Endothelial cell of umbilical vein (primary cell): ENCODE measurements at regions not wholly inside any gene's neighbourhood (a gene's known extent, or its start where the extent isn't known, plus 50 kb on each side); places are given as distances from the start of the nearest gene placed in this dataset.

ENCODE experiments used
- BruUV-seq: library from RNA; stranded (reverse); fragments of 400-500 nt; replicated peaks from 2 replicates; lab custom pipeline; 2021; lab: Mats Ljungman, UMichigan
- CTCF ChIA-PET: fragments of 300-600, 350-600 bp; sonication (Branson Sonifier 250); formaldehyde crosslinking; loops from one replicate; lab custom pipeline; 2021; ENCODE audit warnings: antibody characterized with exemption, inconsistent platforms; lab: Charles Lee
- POLR2A ChIA-PET: fragments of 300-600, 350-600 bp; sonication (Branson Sonifier 250); formaldehyde crosslinking; loops from one replicate; lab custom pipeline; 2021; ENCODE audit warnings: antibody characterized with exemption, inconsistent platforms; lab: Charles Lee
- DNase-seq: peaks from one replicate; pipeline ENCODE4 v3.0.0-alpha.2; 2011; ENCODE audit warnings: low read depth, low spot score
- FAIRE-seq: peaks from 2 replicates; lab custom pipeline; 2011; peaks lifted over from hg19 to GRCh38; lab: Jason Lieb, UNC
- H2AFZ ChIP-seq: 2 replicates; pipeline ENCODE4 v1.6.0; 2012; ENCODE audit warnings: low read depth, low read length, control low read depth, inconsistent platforms
- H3K27ac ChIP-seq: 2 replicates; pipeline ENCODE4 v1.5.1; 2011; ENCODE audit warnings: low read depth, mild to moderate bottlenecking, control low read depth, low read length, moderate library complexity; ENCODE audit not compliant: insufficient read depth
- H3K27me3 ChIP-seq, 2 experiments: 2 replicates each; pipeline versions ENCODE4 v1.6.0 to v1.6.1; 2011; ENCODE audit warnings: low read length in 2 of 2, mixed read lengths in 1 of 2; ENCODE audit not compliant: control insufficient read depth in 2 of 2, insufficient read depth in 2 of 2
- H3K36me3 ChIP-seq, 2 experiments: 2 replicates in 1 of 2; 3 replicates in 1 of 2; pipeline ENCODE4 v1.5.1; 2011; ENCODE audit warnings: low read length in 2 of 2, mild to moderate bottlenecking in 1 of 2, moderate library complexity in 1 of 2; ENCODE audit not compliant: control insufficient read depth in 2 of 2, insufficient read depth in 2 of 2; ENCODE audit errors: extremely low read depth in 1 of 2
- H3K4me1 ChIP-seq: 3 replicates; pipeline ENCODE4 v1.5.1; 2011; ENCODE audit warnings: mild to moderate bottlenecking, low read length; ENCODE audit not compliant: control insufficient read depth, insufficient read depth; ENCODE audit errors: extremely low read depth
- H3K4me2 ChIP-seq: 2 replicates; pipeline ENCODE4 v1.6.1; 2011; ENCODE audit warnings: low read length, control low read depth, mixed read lengths; ENCODE audit not compliant: insufficient read depth
- H3K4me3 ChIP-seq, 3 experiments: fragments of 200-600 bp in 1 of 3; sonication (generic), shearing (Covaris generic) in 1 of 3; replicated peaks in 1 of 3; 2 replicates each; pipeline ENCODE4 v1.5.1; 2011 to 2016; ENCODE audit warnings: control low read depth in 3 of 3, low read length in 3 of 3, mild to moderate bottlenecking in 2 of 3, inconsistent platforms in 1 of 3, low read depth in 1 of 3, moderate library complexity in 1 of 3; ENCODE audit not compliant: insufficient read depth in 1 of 3
- H3K79me2 ChIP-seq: 2 replicates; pipeline ENCODE4 v1.6.0; 2012; ENCODE audit warnings: low read length, inconsistent platforms; ENCODE audit not compliant: control insufficient read depth, insufficient read depth
- H3K9ac ChIP-seq: replicated peaks from 2 replicates; pipeline ENCODE3; 2011; ENCODE audit warnings: low read length, control low read depth; ENCODE audit not compliant: insufficient read depth; ENCODE audit errors: extremely low read depth
- H3K9me1 ChIP-seq: replicated peaks from 3 replicates; pipeline ENCODE4 v1.6.0; 2011; ENCODE audit warnings: mild to moderate bottlenecking, low read length; ENCODE audit not compliant: control insufficient read depth, insufficient read depth; ENCODE audit errors: extremely low read depth
- H3K9me3 ChIP-seq: replicated peaks from 2 replicates; pipeline ENCODE4 v1.5.1; 2012; ENCODE audit warnings: low read length, inconsistent platforms; ENCODE audit not compliant: control insufficient read depth, insufficient read depth
- H4K20me1 ChIP-seq: replicated peaks from 2 replicates; pipeline ENCODE3; 2011; ENCODE audit warnings: mild to moderate bottlenecking, low read length; ENCODE audit not compliant: control insufficient read depth, insufficient read depth; ENCODE audit errors: extremely low read depth
- CTCF ChIP-seq, 2 donors: IDR thresholded peaks; 1 replicate in 1 of 2; 2 replicates in 1 of 2; pipeline ENCODE4 v1.5.1; 2011; ENCODE audit warnings: low read length in 2 of 2, mild to moderate bottlenecking in 2 of 2, moderate library complexity in 2 of 2, control low read depth in 1 of 2, inconsistent platforms in 1 of 2, low read depth in 1 of 2; ENCODE audit not compliant: insufficient read depth in 1 of 2; ENCODE audit errors: extremely low read depth in 1 of 2
- EZH2 ChIP-seq: IDR thresholded peaks from 2 replicates; pipeline ENCODE4 v1.6.1; 2012; ENCODE audit warnings: borderline replicate concordance, low read depth, mild to moderate bottlenecking, moderate library complexity, low read length, inconsistent platforms; ENCODE audit not compliant: severe bottlenecking
- FOS ChIP-seq: IDR thresholded peaks from 2 replicates; pipeline ENCODE4 v1.6.1; 2011; ENCODE audit warnings: mild to moderate bottlenecking, low read length, moderate library complexity, borderline replicate concordance; ENCODE audit not compliant: insufficient read depth
- GATA2 ChIP-seq: IDR thresholded peaks from 2 replicates; pipeline ENCODE4 v1.7.0; 2011; ENCODE audit warnings: low read depth, mild to moderate bottlenecking, moderate library complexity, mixed read lengths, low read length; ENCODE audit not compliant: insufficient read length, insufficient read depth
- MAX ChIP-seq: IDR thresholded peaks from 2 replicates; pipeline ENCODE4 v1.6.1; 2011; ENCODE audit not compliant: insufficient read depth, insufficient read length
- MYC ChIP-seq: IDR thresholded peaks from one replicate; pipeline ENCODE4 v1.6.1; 2011; ENCODE audit warnings: mild to moderate bottlenecking, low read depth, low read length
- POLR2AphosphoS5 ChIP-seq: IDR thresholded peaks from 2 replicates; pipeline ENCODE4 v1.6.1; 2012; ENCODE audit warnings: low read depth, mild to moderate bottlenecking, control low read depth, low read length, moderate library complexity; ENCODE audit not compliant: insufficient read depth
- dilution Hi-C: fragments of 300-500 bp; cut with MboI; formaldehyde crosslinking; loops from one replicate; pipeline ENCODE4 v1.15.0; 2019; ENCODE audit warnings: low sequenced_read_pairs; ENCODE audit not compliant: extremely low pct_ligation_motif_present
- intact Hi-C: fragments of 100-400 bp; cut with micrococcal nuclease; formaldehyde crosslinking; loops from one replicate; pipeline ENCODE4 v1.10.0; 2022

GRCh38 chr16:73614131-73614530, 566.2 kb upstream of the ZFHX3 start:
- Histone ChIP-seq H3K27me3 (no peaks in the 10 kb centered on the region), H3K9me3 (no peaks in the 10 kb centered on the region), H3K4me3 (no peak overlapping the region), H3K27ac (no peak overlapping the region), H3K9ac (no peak overlapping the region), H3K79me2 (no peaks in the 10 kb centered on the region), H3K9me1 (no peaks in the 10 kb centered on the region), H4K20me1 (no peaks in the 10 kb centered on the region), H3K4me2 (no peak overlapping the region), H2AFZ (no peak overlapping the region), H3K4me1 (no peaks in the 10 kb centered on the region), H3K36me3 (no peaks in the 10 kb centered on the region)
- ChIA-PET CTCF (no interaction called here), POLR2A (no interaction called here)
- DNase-seq (no peak), FAIRE-seq (no peak)
- dilution Hi-C loops = no loop called here
- no peak for TF ChIP-seq POLR2AphosphoS5
- TF ChIP-seq MAX = no peak
- no TSS peak for BruUV-seq
- intact Hi-C loops = no loop called here

GRCh38 chr16:73610605-73611156, 562.8 kb upstream of the ZFHX3 start:
- CTCF ChIA-PET = no interaction called here

More at GRCh38 chr16:73610605-73611156, 562.8 kb upstream of the ZFHX3 start:
- no peak overlapping the region for H3K4me2 ChIP-seq
- H4K20me1 ChIP-seq = no peaks in the 10 kb centered on the region
- H3K9ac ChIP-seq = no peak overlapping the region
- no peak for DNase-seq
- H3K4me3 ChIP-seq = no peak overlapping the region
- POLR2A ChIA-PET = no interaction called here
- no peaks in the 10 kb centered on the region for H3K79me2 ChIP-seq
- H3K27me3 ChIP-seq = no peaks in the 10 kb centered on the region
- no peaks in the 10 kb centered on the region for H3K36me3 ChIP-seq
- no peaks in the 10 kb centered on the region for H3K9me1 ChIP-seq
- BruUV-seq = no TSS peak
- FAIRE-seq = no peak
- no peaks in the 10 kb centered on the region for H3K4me1 ChIP-seq
- H3K27ac ChIP-seq = no peak overlapping the region
- H2AFZ ChIP-seq = no peak overlapping the region
- intact Hi-C loops = no loop called here
- dilution Hi-C loops = no loop called here
- TF ChIP-seq CTCF (IDR thresholded peaks at IDR 0.05; ENCODE audit: extremely low read depth in 1 of 2, insufficient read depth in 1 of 2, low read depth in 1 of 2, low read length in 2 of 2) = no peak
- TF ChIP-seq MAX = no peak
- TF ChIP-seq EZH2 = no peak
- TF ChIP-seq FOS = no peak
- no peak for TF ChIP-seq GATA2
- no peak for TF ChIP-seq MYC
- peaks cover 2% of the 10 kb centered on the region for H3K9me3 ChIP-seq
